ENCODE measurements at regions not wholly inside any gene's neighbourhood (a gene's known extent, or its start where the extent isn't known, plus 50 kb on each side); places are given as distances from the start of the nearest gene placed in this dataset.
"Not testable (repeated sequence)": the region's sequence is repeated elsewhere in the genome, so short reads cannot be mapped to it uniquely, and the experiment has no call there.

- no peak for DNase-seq
Measured at GRCh38 chr22:22193923-22194322, 50.7 kb upstream of the VPREB1 start.

- DNase-seq: not testable (repeated sequence)
Measured at GRCh38 chr22:22193462-22193861, 51.1 kb upstream of the VPREB1 start.

- DNase-seq: not testable (repeated sequence)
Measured at GRCh38 chr22:22193006-22193405, 51.6 kb upstream of the VPREB1 start.

- DNase-seq: not testable (repeated sequence)
Measured at GRCh38 chr22:22189796-22190195, 54.8 kb upstream of the VPREB1 start.

- DNase-seq: not testable (repeated sequence)
Measured at GRCh38 chr22:22187863-22188262, 56.7 kb upstream of the VPREB1 start.

GRCh38 chr22:22187299-22187698 is 57.3 kb upstream of the VPREB1 start:
- DNase-seq: no peak

- no peak for DNase-seq
Measured at GRCh38 chr22:22185844-22186499, 58.6 kb upstream of the VPREB1 start.

- DNase-seq: no peak
Measured at GRCh38 chr22:22185217-22185616, 59.4 kb upstream of the VPREB1 start.

- no peak for DNase-seq
Measured at GRCh38 chr22:22184277-22184807, 60.2 kb upstream of the VPREB1 start.

- DNase-seq: no peak
Measured at GRCh38 chr22:22182990-22183264, 61.7 kb upstream of the VPREB1 start.

- DNase-seq: no peak
Measured at GRCh38 chr22:22182218-22182989, 62.2 kb upstream of the VPREB1 start.

- no peak for DNase-seq
Measured at GRCh38 chr22:22181341-22181850, 63.2 kb upstream of the VPREB1 start.

GRCh38 chr22:22180738-22181285 is 63.8 kb upstream of the VPREB1 start:
- no peak for DNase-seq

- no peak for DNase-seq
Measured at GRCh38 chr22:22179858-22180257, 64.7 kb upstream of the VPREB1 start.

GRCh38 chr22:22178992-22179391 is 65.6 kb upstream of the VPREB1 start:
- DNase-seq: no peak

- DNase-seq: no peak
Measured at GRCh38 chr22:22178355-22178965, 66.1 kb upstream of the VPREB1 start.

GRCh38 chr22:22176929-22177616 is 67.5 kb upstream of the VPREB1 start:
- no peak for DNase-seq

- DNase-seq: not testable (repeated sequence)
Measured at GRCh38 chr22:22172896-22173628, 71.5 kb upstream of the VPREB1 start.

GRCh38 chr22:22171357-22172218 is 73.0 kb upstream of the VPREB1 start:
- DNase-seq: no peak

- DNase-seq: no peak
Measured at GRCh38 chr22:22169923-22170322, 74.7 kb upstream of the VPREB1 start.

Measured in HCEC 1CT (cell line).